SK-N-SH (cell line): ENCODE measurements at regions not wholly inside any gene's neighbourhood (a gene's known extent, or its start where the extent isn't known, plus 50 kb on each side); places are given as distances from the start of the nearest gene placed in this dataset.

Source experiments
- CTCF ChIP-seq: fragments of 200-600 bp; sonication (generic); IDR thresholded peaks from 2 replicates; pipeline ENCODE4 v1.6.1; 2017; ENCODE audit warnings: antibody characterized with exemption, mild to moderate bottlenecking, moderate library complexity
- ELF1 ChIP-seq: IDR thresholded peaks from 2 replicates; pipeline ENCODE4 v1.4.0; 2012
- FOXJ3 ChIP-seq: sonication (generic); formaldehyde crosslinking; IDR thresholded peaks from 2 replicates; pipeline ENCODE4 v1.5.1; 2020; ENCODE audit warnings: mild to moderate bottlenecking, missing genetic modification reagents
- GABPA ChIP-seq: IDR thresholded peaks from 2 replicates; pipeline ENCODE4 v1.4.0; 2012; ENCODE audit warnings: low read depth, mild to moderate bottlenecking
- MAX ChIP-seq: IDR thresholded peaks from 2 replicates; pipeline ENCODE4 v1.4.0; 2012; ENCODE audit warnings: low read depth
- RCOR1 ChIP-seq: fragments of 150-350 bp; IDR thresholded peaks from 2 replicates; pipeline ENCODE4 v1.6.1; 2017; ENCODE audit warnings: antibody characterized with exemption, low read length
- REST ChIP-seq: IDR thresholded peaks from 2 replicates; pipeline ENCODE4 v1.6.1; 2012; ENCODE audit warnings: mild to moderate bottlenecking, low read depth, low read length, moderate library complexity
- TCF12 ChIP-seq: IDR thresholded peaks from 2 replicates; pipeline ENCODE4 v1.4.0; 2012

DNA sequence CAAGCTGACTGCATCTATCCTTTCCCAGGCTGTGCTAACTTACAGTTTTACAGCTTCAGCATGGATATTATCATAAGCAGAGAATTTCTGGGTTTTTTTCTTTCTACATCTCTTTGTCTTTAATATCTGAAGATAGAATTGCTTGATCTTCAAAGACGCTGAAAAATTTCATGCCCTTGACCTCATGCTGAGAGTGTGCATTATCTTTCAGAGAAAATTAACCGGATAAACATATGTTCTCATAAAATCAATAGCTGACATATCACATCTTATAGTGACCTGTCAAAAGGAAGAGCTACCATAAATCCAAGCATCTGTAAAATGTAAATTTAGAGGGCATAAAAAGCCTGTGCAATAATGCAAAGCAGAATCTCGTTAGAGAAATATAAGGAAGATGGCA is 1704.1 kb upstream of the FLRT2 start:
- TF ChIP-seq GABPA (no peak), CTCF (no peak), MAX (no peak), TCF12 (no peak), REST (no peak), FOXJ3 (CRISPR knock-in tag) (no peak), ELF1 (no peak), RCOR1 (no peak)
